SK-N-SH treated with all-trans-retinoic acid at 6 μM for 48 hours (cell line): ENCODE measurements at regions not wholly inside any gene's neighbourhood (a gene's known extent, or its start where the extent isn't known, plus 50 kb on each side); places are given as distances from the start of the nearest gene placed in this dataset.

ENCODE experiments used
- ATAC-seq: fragments of 200-7000 bp; cut with Tn5 transposase; 3 replicates; pipeline ENCODE4 v1.9.1; 2020; ENCODE audit warnings: mild to moderate bottlenecking, moderate library complexity
- ARNTL ChIP-seq: fragments of 450-650 bp; formaldehyde crosslinking; IDR thresholded peaks from 2 replicates; pipeline ENCODE4 v1.5.0; 2020; ENCODE audit warnings: low read depth, mild to moderate bottlenecking, moderate library complexity, borderline replicate concordance
- BACH2 ChIP-seq: fragments of 250-450 bp; sonication (Bioruptor Pico); IDR thresholded peaks from 2 replicates; pipeline ENCODE4 v1.9.0; 2021; ENCODE audit warnings: mild to moderate bottlenecking, borderline replicate concordance
- ESRRG ChIP-seq: fragments of 250-450 bp; sonication (Bioruptor Pico); IDR thresholded peaks from 2 replicates; pipeline ENCODE4 v1.6.1; 2021; ENCODE audit warnings: mild to moderate bottlenecking
- GLIS3 ChIP-seq: fragments of 250-450 bp; sonication (Bioruptor Pico); IDR thresholded peaks from 2 replicates; pipeline ENCODE4 v1.5.0; 2020; ENCODE audit warnings: mild to moderate bottlenecking, moderate library complexity
- ISL1 ChIP-seq: fragments of 250-450 bp; sonication (Bioruptor Pico); IDR thresholded peaks from 2 replicates; pipeline ENCODE4 v2.1.2; 2022; ENCODE audit warnings: mild to moderate bottlenecking, moderate library complexity
- OSR1 ChIP-seq: fragments of 250-450 bp; sonication (Bioruptor Pico); IDR thresholded peaks from 2 replicates; pipeline ENCODE4 v1.8.0; 2022; ENCODE audit warnings: moderate library complexity, mild to moderate bottlenecking, inconsistent platforms
- PPARA ChIP-seq: fragments of 250-450 bp; sonication (Bioruptor Pico); IDR thresholded peaks from 2 replicates; pipeline ENCODE4 v1.5.0; 2020; ENCODE audit warnings: mild to moderate bottlenecking, borderline replicate concordance
- RARB ChIP-seq: fragments of 250-450 bp; sonication (Bioruptor Pico); IDR thresholded peaks from 2 replicates; pipeline ENCODE4 v1.8.0; 2021; ENCODE audit warnings: mild to moderate bottlenecking, moderate library complexity
- SNAI2 ChIP-seq: fragments of 250-450 bp; sonication (Bioruptor Pico); IDR thresholded peaks from 2 replicates; pipeline ENCODE4 v1.5.0; 2020; ENCODE audit warnings: mild to moderate bottlenecking, moderate library complexity
- TCF4 ChIP-seq: fragments of 250-450 bp; sonication (Bioruptor Pico); IDR thresholded peaks from 2 replicates; pipeline ENCODE4 v1.8.0; 2021; ENCODE audit warnings: mild to moderate bottlenecking, moderate library complexity, borderline replicate concordance
- TOX ChIP-seq: fragments of 250-450 bp; sonication (Bioruptor Pico); IDR thresholded peaks from 2 replicates; pipeline ENCODE4 v1.8.0; 2021; ENCODE audit warnings: mild to moderate bottlenecking, moderate library complexity, borderline replicate concordance
- ZC3H10 ChIP-seq: fragments of 250-450 bp; sonication (Bioruptor Pico); IDR thresholded peaks from 2 replicates; pipeline ENCODE4 v1.5.1; 2021; ENCODE audit warnings: mild to moderate bottlenecking, moderate library complexity
- ZFP3 ChIP-seq: fragments of 250-450 bp; sonication (Bioruptor Pico); IDR thresholded peaks from 2 replicates; pipeline ENCODE4 v1.5.0; 2020; ENCODE audit warnings: mild to moderate bottlenecking, moderate library complexity
- ZFP30 ChIP-seq: fragments of 450-650 bp; formaldehyde crosslinking; IDR thresholded peaks from 2 replicates; pipeline ENCODE4 v1.5.0; 2022; ENCODE audit warnings: mild to moderate bottlenecking, moderate library complexity
- ZNF565 ChIP-seq: fragments of 450-650 bp; formaldehyde crosslinking; conservative IDR thresholded peaks from 2 replicates; pipeline ENCODE4 v1.5.0; 2020; ENCODE audit warnings: low read depth, mild to moderate bottlenecking, moderate library complexity
- ZNF70 ChIP-seq: fragments of 450-650 bp; formaldehyde crosslinking; IDR thresholded peaks from 2 replicates; pipeline ENCODE4 v1.5.0; 2020; ENCODE audit warnings: mild to moderate bottlenecking, moderate library complexity
- ZNF8 ChIP-seq: fragments of 450-650 bp; formaldehyde crosslinking; IDR thresholded peaks from 2 replicates; pipeline ENCODE4 v1.5.0; 2020; ENCODE audit warnings: mild to moderate bottlenecking, moderate library complexity
- TF ChIP-seq, protein P1 (sequence below): fragments of 250-450 bp; sonication (Bioruptor Pico); IDR thresholded peaks from 2 replicates; pipeline ENCODE4 v1.8.0; 2020; ENCODE audit warnings: mild to moderate bottlenecking, moderate library complexity, borderline replicate concordance
- TF ChIP-seq, protein P2 (sequence below): fragments of 250-450 bp; sonication (Bioruptor Pico); IDR thresholded peaks from 2 replicates; pipeline ENCODE4 v1.5.1; 2021; ENCODE audit warnings: mild to moderate bottlenecking, moderate library complexity
- TF ChIP-seq, protein P3 (sequence below): fragments of 250-450 bp; sonication (Bioruptor Pico); IDR thresholded peaks from 2 replicates; pipeline ENCODE4 v1.5.1; 2020; ENCODE audit warnings: low read depth, mild to moderate bottlenecking, moderate library complexity
- TF ChIP-seq, protein P4 (sequence below): fragments of 250-450 bp; sonication (Bioruptor Pico); IDR thresholded peaks from 2 replicates; pipeline ENCODE4 v1.5.0; 2020; ENCODE audit warnings: mild to moderate bottlenecking, moderate library complexity

DNA sequence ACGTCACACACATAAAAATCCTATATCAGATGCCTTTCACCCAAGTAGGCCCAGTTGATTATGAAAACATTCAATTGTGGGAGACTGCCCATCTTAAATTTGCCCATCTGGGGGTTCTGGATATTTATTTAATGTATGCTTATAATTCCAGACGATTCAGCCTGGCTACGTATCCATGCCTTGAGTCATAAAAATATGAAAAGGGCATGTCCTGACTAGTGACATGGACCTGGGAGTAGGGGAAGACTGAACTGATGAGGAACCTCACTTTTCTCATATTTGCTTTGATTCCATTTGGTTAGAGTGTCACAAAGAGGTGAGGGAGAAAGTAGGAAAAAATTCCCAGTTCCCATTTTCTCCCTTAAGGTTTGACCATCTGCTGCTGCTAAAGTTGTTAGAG, 122.5 kb upstream of the GNAO1 start:
- TF ChIP-seq, protein P1, sequence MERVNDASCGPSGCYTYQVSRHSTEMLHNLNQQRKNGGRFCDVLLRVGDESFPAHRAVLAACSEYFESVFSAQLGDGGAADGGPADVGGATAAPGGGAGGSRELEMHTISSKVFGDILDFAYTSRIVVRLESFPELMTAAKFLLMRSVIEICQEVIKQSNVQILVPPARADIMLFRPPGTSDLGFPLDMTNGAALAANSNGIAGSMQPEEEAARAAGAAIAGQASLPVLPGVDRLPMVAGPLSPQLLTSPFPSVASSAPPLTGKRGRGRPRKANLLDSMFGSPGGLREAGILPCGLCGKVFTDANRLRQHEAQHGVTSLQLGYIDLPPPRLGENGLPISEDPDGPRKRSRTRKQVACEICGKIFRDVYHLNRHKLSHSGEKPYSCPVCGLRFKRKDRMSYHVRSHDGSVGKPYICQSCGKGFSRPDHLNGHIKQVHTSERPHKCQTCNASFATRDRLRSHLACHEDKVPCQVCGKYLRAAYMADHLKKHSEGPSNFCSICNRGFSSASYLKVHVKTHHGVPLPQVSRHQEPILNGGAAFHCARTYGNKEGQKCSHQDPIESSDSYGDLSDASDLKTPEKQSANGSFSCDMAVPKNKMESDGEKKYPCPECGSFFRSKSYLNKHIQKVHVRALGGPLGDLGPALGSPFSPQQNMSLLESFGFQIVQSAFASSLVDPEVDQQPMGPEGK (CRISPR knock-in tag), result no peak
- TF ChIP-seq ISL1, result no peak
- no peak for TF ChIP-seq ZNF565 (CRISPR knock-in tag)
- no peak for TF ChIP-seq ZFP3 (CRISPR knock-in tag)
- no peak for TF ChIP-seq ZNF8
- TF ChIP-seq, protein P2, sequence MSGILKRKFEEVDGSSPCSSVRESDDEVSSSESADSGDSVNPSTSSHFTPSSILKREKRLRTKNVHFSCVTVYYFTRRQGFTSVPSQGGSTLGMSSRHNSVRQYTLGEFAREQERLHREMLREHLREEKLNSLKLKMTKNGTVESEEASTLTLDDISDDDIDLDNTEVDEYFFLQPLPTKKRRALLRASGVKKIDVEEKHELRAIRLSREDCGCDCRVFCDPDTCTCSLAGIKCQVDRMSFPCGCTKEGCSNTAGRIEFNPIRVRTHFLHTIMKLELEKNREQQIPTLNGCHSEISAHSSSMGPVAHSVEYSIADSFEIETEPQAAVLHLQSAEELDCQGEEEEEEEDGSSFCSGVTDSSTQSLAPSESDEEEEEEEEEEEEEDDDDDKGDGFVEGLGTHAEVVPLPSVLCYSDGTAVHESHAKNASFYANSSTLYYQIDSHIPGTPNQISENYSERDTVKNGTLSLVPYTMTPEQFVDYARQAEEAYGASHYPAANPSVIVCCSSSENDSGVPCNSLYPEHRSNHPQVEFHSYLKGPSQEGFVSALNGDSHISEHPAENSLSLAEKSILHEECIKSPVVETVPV, result no peak
- TF ChIP-seq OSR1 (CRISPR knock-in tag), result no peak
- TF ChIP-seq TOX, result no peak
- TF ChIP-seq, protein P3, sequence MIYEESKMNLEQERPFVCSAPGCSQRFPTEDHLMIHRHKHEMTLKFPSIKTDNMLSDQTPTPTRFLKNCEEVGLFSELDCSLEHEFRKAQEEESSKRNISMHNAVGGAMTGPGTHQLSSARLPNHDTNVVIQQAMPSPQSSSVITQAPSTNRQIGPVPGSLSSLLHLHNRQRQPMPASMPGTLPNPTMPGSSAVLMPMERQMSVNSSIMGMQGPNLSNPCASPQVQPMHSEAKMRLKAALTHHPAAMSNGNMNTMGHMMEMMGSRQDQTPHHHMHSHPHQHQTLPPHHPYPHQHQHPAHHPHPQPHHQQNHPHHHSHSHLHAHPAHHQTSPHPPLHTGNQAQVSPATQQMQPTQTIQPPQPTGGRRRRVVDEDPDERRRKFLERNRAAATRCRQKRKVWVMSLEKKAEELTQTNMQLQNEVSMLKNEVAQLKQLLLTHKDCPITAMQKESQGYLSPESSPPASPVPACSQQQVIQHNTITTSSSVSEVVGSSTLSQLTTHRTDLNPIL (CRISPR knock-in tag), result no peak
- no peak for TF ChIP-seq RARB (CRISPR knock-in tag)
- no peak for TF ChIP-seq BACH2 (CRISPR knock-in tag)
- TF ChIP-seq ZFP30 (CRISPR knock-in tag), result no peak
- TF ChIP-seq ESRRG (CRISPR knock-in tag), result no peak
- no peak for TF ChIP-seq TCF4 (CRISPR knock-in tag)
- no peak for TF ChIP-seq GLIS3 (CRISPR knock-in tag)
- TF ChIP-seq ZC3H10 (CRISPR knock-in tag), result no peak
- no peak for TF ChIP-seq ARNTL (CRISPR knock-in tag)
- TF ChIP-seq, protein P4, sequence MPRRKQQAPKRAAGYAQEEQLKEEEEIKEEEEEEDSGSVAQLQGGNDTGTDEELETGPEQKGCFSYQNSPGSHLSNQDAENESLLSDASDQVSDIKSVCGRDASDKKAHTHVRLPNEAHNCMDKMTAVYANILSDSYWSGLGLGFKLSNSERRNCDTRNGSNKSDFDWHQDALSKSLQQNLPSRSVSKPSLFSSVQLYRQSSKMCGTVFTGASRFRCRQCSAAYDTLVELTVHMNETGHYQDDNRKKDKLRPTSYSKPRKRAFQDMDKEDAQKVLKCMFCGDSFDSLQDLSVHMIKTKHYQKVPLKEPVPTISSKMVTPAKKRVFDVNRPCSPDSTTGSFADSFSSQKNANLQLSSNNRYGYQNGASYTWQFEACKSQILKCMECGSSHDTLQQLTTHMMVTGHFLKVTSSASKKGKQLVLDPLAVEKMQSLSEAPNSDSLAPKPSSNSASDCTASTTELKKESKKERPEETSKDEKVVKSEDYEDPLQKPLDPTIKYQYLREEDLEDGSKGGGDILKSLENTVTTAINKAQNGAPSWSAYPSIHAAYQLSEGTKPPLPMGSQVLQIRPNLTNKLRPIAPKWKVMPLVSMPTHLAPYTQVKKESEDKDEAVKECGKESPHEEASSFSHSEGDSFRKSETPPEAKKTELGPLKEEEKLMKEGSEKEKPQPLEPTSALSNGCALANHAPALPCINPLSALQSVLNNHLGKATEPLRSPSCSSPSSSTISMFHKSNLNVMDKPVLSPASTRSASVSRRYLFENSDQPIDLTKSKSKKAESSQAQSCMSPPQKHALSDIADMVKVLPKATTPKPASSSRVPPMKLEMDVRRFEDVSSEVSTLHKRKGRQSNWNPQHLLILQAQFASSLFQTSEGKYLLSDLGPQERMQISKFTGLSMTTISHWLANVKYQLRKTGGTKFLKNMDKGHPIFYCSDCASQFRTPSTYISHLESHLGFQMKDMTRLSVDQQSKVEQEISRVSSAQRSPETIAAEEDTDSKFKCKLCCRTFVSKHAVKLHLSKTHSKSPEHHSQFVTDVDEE (CRISPR knock-in tag), result no peak
- no peak for TF ChIP-seq ZNF70 (CRISPR knock-in tag)
- no peak for TF ChIP-seq PPARA
- no peak for ATAC-seq

DNA sequence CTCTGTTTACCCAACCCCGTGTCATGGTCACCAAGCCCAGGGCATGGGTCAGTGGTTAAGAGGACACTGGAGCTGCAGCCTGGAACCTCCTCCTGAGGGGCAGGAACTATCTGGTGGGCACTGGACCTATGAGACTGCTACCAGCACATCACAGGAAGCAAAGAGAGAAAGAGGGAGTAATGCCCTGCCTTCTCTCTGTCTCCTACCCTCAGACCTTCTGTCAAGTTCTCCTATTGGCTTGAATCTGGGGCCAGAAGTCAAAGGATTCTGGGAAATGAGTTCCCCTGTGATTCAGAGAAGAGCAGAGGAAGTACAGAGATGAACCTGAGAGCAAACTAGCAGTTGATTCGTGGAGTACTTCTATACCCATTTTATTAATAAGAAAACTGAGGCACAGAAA, 123.0 kb upstream of the GNAO1 start:
- TF ChIP-seq, protein P1 (CRISPR knock-in tag), result no peak
- TF ChIP-seq TOX (no peak), TCF4 (CRISPR knock-in tag) (no peak)
- ATAC-seq, result no peak

DNA sequence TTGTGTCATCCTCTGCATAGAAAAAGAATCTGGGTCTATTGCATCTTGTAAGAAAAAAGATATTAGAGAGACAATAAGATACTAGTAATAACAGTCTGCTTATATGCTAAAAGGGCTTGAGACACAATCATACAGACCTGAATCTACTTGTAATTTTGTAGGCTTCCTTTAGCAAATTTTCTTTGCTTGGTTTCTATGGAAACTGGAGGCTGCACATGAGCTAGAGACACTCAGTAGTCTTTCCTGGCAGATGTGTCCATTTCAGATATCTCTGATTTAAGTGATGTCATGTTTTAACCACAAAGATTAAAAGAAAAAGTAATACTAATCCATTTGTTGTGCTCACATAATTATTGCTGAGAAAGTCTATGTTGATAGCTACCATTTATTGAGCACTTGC, 123.9 kb upstream of the GNAO1 start:
- TF ChIP-seq RARB (CRISPR knock-in tag), result no peak
- TF ChIP-seq, protein P2, result no peak
- TF ChIP-seq ESRRG (CRISPR knock-in tag), result no peak
- no peak for TF ChIP-seq SNAI2 (CRISPR knock-in tag)
- TF ChIP-seq, protein P4 (CRISPR knock-in tag), result no peak
- TF ChIP-seq ZFP30 (CRISPR knock-in tag), result no peak
- no peak for TF ChIP-seq TOX
- TF ChIP-seq, all 23 proteins: peak for 0
- no peak for ATAC-seq
